Left ventricle myocardium inferior (tissue), 1 donor: ENCODE measurements at regions not wholly inside any gene's neighbourhood (a gene's known extent, or its start where the extent isn't known, plus 50 kb on each side); places are given as distances from the start of the nearest gene placed in this dataset.

Experiments used
- DNase-seq: peaks from one replicate; pipeline ENCODE4 v3.0.0-alpha.2; 2020
- H3K27ac ChIP-seq: fragments of 200-600 bp; replicated peaks from 2 replicates; pipeline ENCODE4 v1.8.0; 2021
- H3K27me3 ChIP-seq: fragments of 200-600 bp; 2 replicates; pipeline ENCODE4 v1.8.0; 2021; ENCODE audit warnings: low read depth
- H3K36me3 ChIP-seq: fragments of 200-600 bp; 2 replicates; pipeline ENCODE4 v1.8.0; 2021
- H3K4me1 ChIP-seq: fragments of 200-600 bp; 2 replicates; pipeline ENCODE4 v1.8.0; 2021
- H3K4me3 ChIP-seq: fragments of 200-600 bp; 2 replicates; pipeline ENCODE4 v1.8.0; 2021; ENCODE audit warnings: mild to moderate bottlenecking, moderate library complexity
- H3K9me3 ChIP-seq: fragments of 200-600 bp; replicated peaks from 2 replicates; pipeline ENCODE4 v1.8.0; 2021
- CTCF ChIP-seq: fragments of 200-600 bp; IDR thresholded peaks from 2 replicates; pipeline ENCODE4 v1.8.0; 2021; ENCODE audit warnings: antibody characterized with exemption, mild to moderate bottlenecking, borderline replicate concordance
- intact Hi-C: fragments of 100-400 bp; cut with micrococcal nuclease; formaldehyde crosslinking; loops from one replicate; pipeline ENCODE4 v1.11.0; 2022
- donor health status: DM: no; HTN: yes; CAD: no; lungs with severe emphysema.

- TF ChIP-seq CTCF: no peak
- peaks cover 24% of the 10 kb centered on the region for H3K9me3 ChIP-seq
- no peak overlapping the region for H3K27ac ChIP-seq
- no peaks in the 10 kb centered on the region for H3K27me3 ChIP-seq
- H3K4me3 ChIP-seq: no peak overlapping the region
- DNase-seq: no peak
- no peaks in the 10 kb centered on the region for H3K36me3 ChIP-seq
- no peaks in the 10 kb centered on the region for H3K4me1 ChIP-seq
- intact Hi-C loops: no loop called here
Observed at GRCh38 chr3:20811006-20811405, 625.0 kb upstream of the SGO1 start.

DNA sequence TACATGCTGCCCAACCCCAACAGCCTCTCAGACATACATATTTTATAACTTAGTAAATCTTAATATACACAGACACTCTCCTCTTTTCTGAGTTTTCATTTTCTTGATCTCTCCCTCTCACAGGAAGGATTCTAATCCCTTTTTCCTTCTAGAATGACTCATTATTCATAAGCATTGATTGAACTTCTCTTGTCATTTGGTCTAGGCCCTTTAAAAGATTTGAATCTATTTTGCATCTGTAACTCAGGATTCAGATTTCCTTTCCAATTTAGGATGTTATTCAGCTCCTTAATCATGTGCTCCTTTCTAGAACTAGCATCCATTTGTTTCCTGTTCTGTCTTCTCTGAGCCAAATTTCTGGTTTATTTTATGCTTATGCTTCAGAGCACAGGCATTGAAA is 624.5 kb upstream of the SGO1 start:
- no peaks in the 10 kb centered on the region for H3K4me1 ChIP-seq
- H3K27me3 ChIP-seq: no peaks in the 10 kb centered on the region
- H3K27ac ChIP-seq: no peak overlapping the region
- no peak overlapping the region for H3K4me3 ChIP-seq
- TF ChIP-seq CTCF: no peak
- H3K9me3 ChIP-seq: peaks cover 24% of the 10 kb centered on the region
- DNase-seq: no peak
- H3K36me3 ChIP-seq: no peaks in the 10 kb centered on the region
- intact Hi-C loops: no loop called here

GRCh38 chr3:20809356-20809755 is 623.4 kb upstream of the SGO1 start:
- no peak for TF ChIP-seq CTCF
- no peak for DNase-seq
- Histone ChIP-seq H3K4me3 (no peak overlapping the region), H3K4me1 (no peaks in the 10 kb centered on the region), H3K36me3 (no peaks in the 10 kb centered on the region), H3K9me3 (peaks cover 24% of the 10 kb centered on the region), H3K27ac (no peak overlapping the region), H3K27me3 (no peaks in the 10 kb centered on the region)
- intact Hi-C loops: no loop called here

- Histone ChIP-seq H3K36me3 (no peaks in the 10 kb centered on the region), H3K4me1 (no peaks in the 10 kb centered on the region), H3K27me3 (no peaks in the 10 kb centered on the region), H3K4me3 (no peak overlapping the region), H3K27ac (no peak overlapping the region), H3K9me3 (peaks cover 24% of the 10 kb centered on the region)
- no peak for DNase-seq
- intact Hi-C loops: no loop called here
- TF ChIP-seq CTCF: no peak
Observed at GRCh38 chr3:20808864-20809263, 622.9 kb upstream of the SGO1 start.

GRCh38 chr3:20798666-20799065 is 612.7 kb upstream of the SGO1 start:
- DNase-seq: no peak
- intact Hi-C loops: no loop called here
- Histone ChIP-seq H3K36me3 (no peaks in the 10 kb centered on the region), H3K9me3 (peaks cover 24% of the 10 kb centered on the region), H3K4me3 (no peak overlapping the region), H3K27me3 (no peaks in the 10 kb centered on the region), H3K4me1 (no peaks in the 10 kb centered on the region), H3K27ac (no peak overlapping the region)
- no peak for TF ChIP-seq CTCF

- Histone ChIP-seq H3K27me3 (no peaks in the 10 kb centered on the region), H3K36me3 (no peaks in the 10 kb centered on the region), H3K27ac (no peak overlapping the region), H3K4me1 (no peaks in the 10 kb centered on the region), H3K4me3 (no peak overlapping the region), H3K9me3 (peaks cover 35% of the 10 kb centered on the region)
- TF ChIP-seq CTCF: no peak
- intact Hi-C loops: no loop called here
- DNase-seq: no peak
Observed at GRCh38 chr3:20787005-20787404, 601.0 kb upstream of the SGO1 start.
